Common myeloid progenitor, CD34-positive (primary cell): ENCODE measurements at regions not wholly inside any gene's neighbourhood (a gene's known extent, or its start where the extent isn't known, plus 50 kb on each side); places are given as distances from the start of the nearest gene placed in this dataset.

Experiments
- CTCF ChIA-PET: fragments of 350-600 bp; sonication (Branson Sonifier 250); formaldehyde crosslinking; loops from one replicate; lab custom pipeline; 2021; ENCODE audit warnings: antibody characterized with exemption; lab: Charles Lee
- POLR2A ChIA-PET: fragments of 350-600 bp; sonication (Branson Sonifier 250); formaldehyde crosslinking; loops from one replicate; lab custom pipeline; 2021; ENCODE audit warnings: antibody characterized with exemption; lab: Charles Lee
- DNase-seq, 3 donors: peaks; one replicate each; pipeline versions ENCODE4 v3.0.0 to v3.0.0-alpha.2; 2013
- H3K27ac ChIP-seq, 2 experiments: 1 replicate in 1 of 2; 2 replicates in 1 of 2; pipeline ENCODE4 v1.7.0; 2013; ENCODE audit warnings: inconsistent platforms in 2 of 2, low read length in 2 of 2, mild to moderate bottlenecking in 2 of 2, low read depth in 1 of 2, moderate library complexity in 1 of 2; ENCODE audit not compliant: severe bottlenecking in 2 of 2, insufficient read depth in 1 of 2, poor library complexity in 1 of 2
- H3K27me3 ChIP-seq, 5 experiments: replicated peaks in 2 of 5; 1 replicate in 3 of 5; 2 replicates in 2 of 5; pipeline versions ENCODE4 v1.6.1 to v1.7.0; 2013; ENCODE audit warnings: low read length in 4 of 5, mild to moderate bottlenecking in 2 of 5, moderate library complexity in 2 of 5, inconsistent platforms in 1 of 5; ENCODE audit not compliant: insufficient read depth in 5 of 5, control insufficient read depth in 4 of 5
- H3K36me3 ChIP-seq, 4 experiments: 1 replicate in 2 of 4; 2 replicates in 2 of 4; pipeline versions ENCODE4 v1.6.1 to v1.7.0; 2013; ENCODE audit warnings: low read length in 3 of 4, control low read depth in 1 of 4, mild to moderate bottlenecking in 1 of 4; ENCODE audit not compliant: control insufficient read depth in 4 of 4, insufficient read depth in 4 of 4
- H3K4me1 ChIP-seq, 4 experiments: 1 replicate in 3 of 4; 2 replicates in 1 of 4; pipeline versions ENCODE4 v1.6.1 to v1.7.1; 2013; ENCODE audit warnings: low read length in 3 of 4, mild to moderate bottlenecking in 3 of 4, control low read depth in 1 of 4, inconsistent platforms in 1 of 4, moderate library complexity in 1 of 4; ENCODE audit not compliant: control insufficient read depth in 4 of 4, insufficient read depth in 4 of 4; ENCODE audit errors: control extremely low read depth in 1 of 4
- H3K4me3 ChIP-seq, 7 experiments: 1 replicate in 4 of 7; 2 replicates in 3 of 7; pipeline versions ENCODE4 v1.5.1 to v1.7.0; 2013; ENCODE audit warnings: mild to moderate bottlenecking in 7 of 7, low read length in 6 of 7, moderate library complexity in 6 of 7, inconsistent platforms in 2 of 7, low read depth in 2 of 7, control low read depth in 1 of 7; ENCODE audit not compliant: insufficient read depth in 4 of 7, control insufficient read depth in 1 of 7; ENCODE audit errors: extremely low read depth in 1 of 7
- H3K9me3 ChIP-seq, 5 experiments: 1 replicate in 4 of 5; 2 replicates in 1 of 5; pipeline versions ENCODE4 v1.6.1 to v1.7.1; 2013; ENCODE audit warnings: low read length in 4 of 5, mild to moderate bottlenecking in 2 of 5, inconsistent platforms in 1 of 5, low read depth in 1 of 5, moderate library complexity in 1 of 5; ENCODE audit not compliant: control insufficient read depth in 4 of 5, insufficient read depth in 2 of 5; ENCODE audit errors: control extremely low read depth in 1 of 5
- WGBS: methylation state at CpG from one replicate; pipeline ENCODE4 v1.1.5; 2013; ENCODE audit not compliant: insufficient coverage; 5-methylcytosine and 5-hydroxymethylcytosine counted together

- H3K27ac ChIP-seq, result no peak overlapping the region
- ChIA-PET POLR2A (no interaction called here), CTCF (no interaction called here)
- H3K36me3 ChIP-seq, result no peaks in the 10 kb centered on the region
- H3K9me3 ChIP-seq, result no peaks in the 10 kb centered on the region
- 93% methylated on average over 3 of the region's 4 CpGs for WGBS
- DNase-seq, result no peak
- H3K4me1 ChIP-seq, result peaks cover under 1 to 32% (median 28%) of the 10 kb centered on the region in 4 experiments
- H3K4me3 ChIP-seq, result no peak overlapping the region
- no peaks in the 10 kb centered on the region for H3K27me3 ChIP-seq
These were observed 359.9 kb upstream of the MYT1L start for GRCh38 chr2:2690985-2691384.

DNA sequence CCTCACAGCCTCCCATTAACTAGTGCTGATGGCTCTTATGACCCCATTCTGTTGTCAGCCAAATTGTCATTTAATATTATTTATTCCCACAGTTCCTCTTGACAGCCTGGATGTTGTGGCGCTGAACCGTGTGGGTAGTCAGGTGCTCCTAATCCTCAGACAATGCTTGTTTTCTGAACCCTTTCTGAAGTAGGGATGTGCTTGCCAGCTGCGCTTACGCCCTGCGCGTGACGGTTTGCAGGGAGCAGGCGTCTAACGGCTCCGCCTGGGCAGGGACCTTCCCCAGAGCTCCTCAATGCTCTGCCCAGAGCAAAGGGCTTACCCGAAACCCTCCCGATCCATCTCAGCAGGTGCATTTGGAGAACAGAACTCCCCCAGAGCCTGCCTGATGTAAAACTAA, 358.2 kb upstream of the MYT1L start:
- H3K4me3 ChIP-seq, result no peak overlapping the region
- no peaks in the 10 kb centered on the region for H3K9me3 ChIP-seq
- H3K4me1 ChIP-seq, result peaks cover 7 to 47% (median 41%) of the 10 kb centered on the region in 4 experiments
- no peak overlapping the region for H3K27ac ChIP-seq
- 89% methylated on average over 12 of the region's 12 CpGs for WGBS
- ChIA-PET POLR2A (no interaction called here), CTCF (no interaction called here)
- H3K27me3 ChIP-seq, result no peaks in the 10 kb centered on the region
- no peak for DNase-seq
- no peaks in the 10 kb centered on the region for H3K36me3 ChIP-seq

DNA sequence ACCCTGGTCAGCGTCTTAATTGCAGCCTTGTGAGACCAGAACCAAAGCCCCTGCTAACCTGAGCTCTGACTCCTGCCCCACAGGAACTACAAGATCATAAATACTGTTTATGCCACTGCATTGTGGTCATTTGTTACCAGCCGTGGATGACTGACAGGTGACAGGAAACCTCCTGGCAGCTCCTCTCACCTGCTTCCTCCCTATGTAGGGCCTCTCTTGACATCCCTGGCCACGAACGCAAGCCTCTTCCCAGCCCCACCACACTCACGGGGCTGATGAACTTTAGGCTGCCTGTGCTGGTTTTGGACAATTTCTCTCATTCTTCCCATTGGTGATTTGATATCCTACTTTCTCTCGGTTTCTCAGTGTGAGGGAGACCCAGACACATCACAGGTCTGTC, 357.2 kb upstream of the MYT1L start:
- CTCF ChIA-PET, result interaction anchor here (1.1 kb wide), 1 partner anchor 10 kb away, joined by 4 read pairs; no protein-coding TSS in a partner anchor

GRCh38 chr2:2687745-2688144, 356.7 kb upstream of the MYT1L start:
- Histone ChIP-seq H3K4me3 (no peak overlapping the region), H3K9me3 (no peaks in the 10 kb centered on the region), H3K27me3 (no peaks in the 10 kb centered on the region), H3K36me3 (no peaks in the 10 kb centered on the region), H3K27ac (no peak overlapping the region), H3K4me1 (peaks cover 7 to 63% (median 57%) of the 10 kb centered on the region in 4 experiments)
- DNase-seq, result no peak
- ChIA-PET POLR2A (interaction anchor here (0.5 kb wide), 1 partner anchor 904 kb away, joined by 6 read pairs; no protein-coding TSS in a partner anchor), CTCF (interaction anchor here (1.1 kb wide), 1 partner anchor 10 kb away, joined by 4 read pairs; no protein-coding TSS in a partner anchor)
- 84% methylated on average over 3 of the region's 5 CpGs for WGBS

More for the DNA sequence above, 357.2 kb upstream of the MYT1L start:
- no peak overlapping the region for H3K27ac ChIP-seq
- H3K4me3 ChIP-seq, result peak overlapping the region in 1 of 7 experiments; percentile 8
- H3K4me1 ChIP-seq, result peaks cover 7 to 57% (median 51%) of the 10 kb centered on the region in 4 experiments
- peak in 2 of 3 donors; percentile 44 to 65 for DNase-seq
- H3K36me3 ChIP-seq, result no peaks in the 10 kb centered on the region
- WGBS, result 12% methylated on average over 6 of the region's 6 CpGs
- H3K27me3 ChIP-seq, result no peaks in the 10 kb centered on the region
- no peaks in the 10 kb centered on the region for H3K9me3 ChIP-seq
- POLR2A ChIA-PET, result interaction anchor here (0.5 kb wide), 1 partner anchor 905 kb away, joined by 6 read pairs; no protein-coding TSS in a partner anchor

DNA sequence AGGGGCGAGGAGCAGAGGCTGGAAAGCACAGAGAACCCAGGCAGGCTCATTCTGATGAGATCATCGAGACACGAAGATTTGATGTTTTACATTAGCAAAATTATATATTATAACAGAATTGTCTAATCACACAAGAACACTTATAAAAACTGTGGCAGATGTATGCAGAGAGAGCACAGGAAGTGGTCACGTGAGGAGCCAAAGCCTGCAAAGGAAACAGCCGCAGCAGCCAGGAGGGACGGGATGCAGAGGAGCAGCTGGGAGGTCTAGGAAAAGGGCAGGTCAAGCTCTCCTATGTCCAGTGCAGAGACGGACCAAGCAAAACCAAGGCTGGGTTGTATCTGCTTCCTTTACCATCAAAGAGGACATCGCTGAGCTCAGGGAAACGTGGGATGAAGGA, 355.1 kb upstream of the MYT1L start:
- Histone ChIP-seq H3K27ac (peak overlapping the region in 1 of 2 experiments; percentile 40), H3K27me3 (no peaks in the 10 kb centered on the region), H3K36me3 (no peaks in the 10 kb centered on the region), H3K9me3 (no peaks in the 10 kb centered on the region), H3K4me1 (peaks cover 10 to 78% (median 71%) of the 10 kb centered on the region in 4 experiments), H3K4me3 (peak overlapping the region in 3 of 7 experiments; percentile 29 to 59 (median 37))
- ChIA-PET CTCF (interaction anchor here (0.7 to 1.0 kb wide), 3 partner anchors 10 to 13 kb away, joined by 3 to 4 read pairs (median 4); no protein-coding TSS in a partner anchor), POLR2A (no interaction called here)
- peak in 2 of 3 donors; percentile 68 to 80 for DNase-seq
- WGBS, result 0% methylated on average over 4 of the region's 9 CpGs

GRCh38 chr2:2683606-2684224, 352.6 kb upstream of the MYT1L start:
- Histone ChIP-seq H3K4me1 (peaks cover 10 to 75% (median 70%) of the 10 kb centered on the region in 4 experiments), H3K27me3 (no peaks in the 10 kb centered on the region), H3K27ac (peak overlapping the region in 1 of 2 experiments; percentile 46), H3K36me3 (no peaks in the 10 kb centered on the region), H3K4me3 (peak overlapping the region in 3 of 7 experiments; percentile 27 to 57 (median 50)), H3K9me3 (no peaks in the 10 kb centered on the region)
- WGBS, result 20% methylated on average over 9 of the region's 9 CpGs
- DNase-seq, result peak; percentile 36 to 71 (median 67)
- ChIA-PET CTCF (interaction anchor here (1.3 to 1.6 kb wide), 3 partner anchors 12 to 22 kb away, joined by 3 to 6 read pairs (median 4); no protein-coding TSS in a partner anchor), POLR2A (no interaction called here)
